ENCODE measurements at regions not wholly inside any gene's neighbourhood (a gene's known extent, or its start where the extent isn't known, plus 50 kb on each side); places are given as distances from the start of the nearest gene placed in this dataset.

GRCh38 chr7:115097175-115097671 is 175.3 kb downstream of the MDFIC start:
- TF ChIP-seq GTF2F1 (IDR thresholded peaks at IDR 0.05; ENCODE audit: borderline replicate concordance, low read depth, low read length) (no peak), BRCA1 (IDR thresholded peaks at IDR 0.05; ENCODE audit: low read depth, low read length) (no peak), POLR2AphosphoS5 (IDR thresholded peaks at IDR 0.05; ENCODE audit: low read depth, low read length) (no peak), POLR2A (IDR thresholded peaks at IDR 0.05; ENCODE audit: control extremely low read depth in 1 of 2, low read depth in 2 of 2, low read length in 2 of 2) (no peak), CTCF (IDR thresholded peaks at IDR 0.05; ENCODE audit: control extremely low read depth in 1 of 3, insufficient read depth in 1 of 3, low read depth in 1 of 3, low read length in 3 of 3) (no peak), GABPA (IDR thresholded peaks at IDR 0.05; ENCODE audit: borderline replicate concordance, insufficient read depth, low read length) (no peak), BACH1 (IDR thresholded peaks at IDR 0.05; ENCODE audit: low read length) (no peak), TAF1 (IDR thresholded peaks at IDR 0.05; ENCODE audit: low read depth, low read length) (no peak), SP2 (IDR thresholded peaks at IDR 0.05; ENCODE audit: low read length) (no peak), RNF2 (IDR thresholded peaks at IDR 0.05; ENCODE audit: borderline replicate concordance, low read depth, low read length, missing control alignments, poor library complexity, severe bottlenecking) (no peak)
